Retinal pigment epithelial cell (primary cell): ENCODE measurements at regions not wholly inside any gene's neighbourhood (a gene's known extent, or its start where the extent isn't known, plus 50 kb on each side); places are given as distances from the start of the nearest gene placed in this dataset.

Experiments
- DNase-seq: peaks from one replicate; pipeline ENCODE4 v3.0.0-alpha.2; 2010; ENCODE audit warnings: low read depth
- H3K4me3 ChIP-seq: 2 replicates; pipeline ENCODE4 v1.5.1; 2011; ENCODE audit warnings: mild to moderate bottlenecking, low read length, control low read depth, moderate library complexity
- TF ChIP-seq, protein P1 (sequence below): conservative IDR thresholded peaks from 2 replicates; pipeline ENCODE4 v1.5.1; 2011; ENCODE audit warnings: low read depth, low read length, control low read depth, inconsistent platforms

DNA sequence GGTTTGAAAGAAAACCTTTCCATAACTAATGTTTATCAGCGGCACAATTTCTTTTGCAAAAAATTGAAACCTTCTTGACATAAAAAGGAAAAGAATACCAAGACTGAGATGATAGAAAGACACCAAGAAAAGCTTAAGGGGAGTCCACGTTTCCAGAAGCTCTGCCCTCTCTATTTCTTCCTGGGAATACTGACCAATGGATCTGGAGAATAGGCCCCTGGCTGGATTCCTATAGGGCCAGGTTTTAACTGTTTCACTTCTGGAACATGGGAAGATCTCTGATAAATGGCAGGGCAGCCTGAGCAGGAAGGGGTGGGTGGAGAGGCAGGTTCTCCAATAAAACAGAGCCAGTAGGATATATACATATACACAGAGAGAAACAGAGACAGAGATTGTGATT is 413.4 kb upstream of the JARID2 start:
- no peak for DNase-seq
- TF ChIP-seq, protein P1, sequence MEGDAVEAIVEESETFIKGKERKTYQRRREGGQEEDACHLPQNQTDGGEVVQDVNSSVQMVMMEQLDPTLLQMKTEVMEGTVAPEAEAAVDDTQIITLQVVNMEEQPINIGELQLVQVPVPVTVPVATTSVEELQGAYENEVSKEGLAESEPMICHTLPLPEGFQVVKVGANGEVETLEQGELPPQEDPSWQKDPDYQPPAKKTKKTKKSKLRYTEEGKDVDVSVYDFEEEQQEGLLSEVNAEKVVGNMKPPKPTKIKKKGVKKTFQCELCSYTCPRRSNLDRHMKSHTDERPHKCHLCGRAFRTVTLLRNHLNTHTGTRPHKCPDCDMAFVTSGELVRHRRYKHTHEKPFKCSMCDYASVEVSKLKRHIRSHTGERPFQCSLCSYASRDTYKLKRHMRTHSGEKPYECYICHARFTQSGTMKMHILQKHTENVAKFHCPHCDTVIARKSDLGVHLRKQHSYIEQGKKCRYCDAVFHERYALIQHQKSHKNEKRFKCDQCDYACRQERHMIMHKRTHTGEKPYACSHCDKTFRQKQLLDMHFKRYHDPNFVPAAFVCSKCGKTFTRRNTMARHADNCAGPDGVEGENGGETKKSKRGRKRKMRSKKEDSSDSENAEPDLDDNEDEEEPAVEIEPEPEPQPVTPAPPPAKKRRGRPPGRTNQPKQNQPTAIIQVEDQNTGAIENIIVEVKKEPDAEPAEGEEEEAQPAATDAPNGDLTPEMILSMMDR = no peak
- no peak overlapping the region for H3K4me3 ChIP-seq

DNA sequence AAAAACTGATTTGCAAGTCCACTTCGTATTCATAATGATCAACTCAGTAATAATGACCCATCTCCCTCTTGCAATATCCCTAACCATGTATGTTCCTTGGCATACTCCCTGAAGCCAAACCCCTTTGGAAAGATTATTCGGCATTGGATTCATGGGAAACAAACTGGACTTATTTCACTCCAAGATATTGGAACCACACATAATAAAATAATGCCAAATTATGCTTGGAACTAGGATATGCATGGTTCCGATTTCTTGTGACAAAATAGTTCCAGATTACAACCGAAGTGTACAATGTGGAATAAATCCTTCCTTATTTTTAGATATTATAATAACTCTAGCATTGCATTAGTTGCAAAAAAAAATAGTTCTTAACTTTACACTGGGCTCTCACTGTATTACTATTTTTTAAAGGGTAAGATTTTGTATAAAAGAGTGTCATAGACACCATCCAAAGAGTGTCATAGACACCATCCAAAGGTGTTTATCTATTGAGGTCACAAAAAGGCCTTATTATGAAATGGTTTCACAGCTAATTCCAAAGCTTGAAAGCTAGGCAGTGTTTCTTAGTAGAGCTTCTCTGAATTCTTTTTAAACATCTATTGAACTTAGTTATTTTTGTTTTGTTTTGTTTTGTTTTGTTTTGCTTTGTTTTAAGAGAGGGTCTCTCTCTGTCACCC is 410.9 kb upstream of the JARID2 start:
- no peak for DNase-seq
- TF ChIP-seq, protein P1 = no peak
- no peak overlapping the region for H3K4me3 ChIP-seq

DNA sequence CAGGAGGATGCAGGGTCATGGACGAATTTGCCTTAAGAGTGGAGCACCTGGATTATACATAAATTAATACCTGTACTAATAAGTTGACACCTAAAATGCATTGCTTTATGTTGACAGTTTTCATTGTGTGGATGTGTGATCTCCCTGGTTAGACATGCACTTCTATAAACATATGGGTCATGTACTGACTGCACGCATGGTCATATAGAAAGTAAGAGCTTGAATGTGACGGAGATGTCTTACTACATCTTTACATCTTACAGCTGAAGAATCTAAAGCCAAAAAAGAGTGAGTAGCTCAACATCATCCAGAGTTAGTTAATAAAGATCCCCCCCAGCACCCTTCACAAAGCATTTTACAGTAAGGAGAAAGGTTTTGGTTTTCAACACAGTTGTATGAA is 408.4 kb upstream of the JARID2 start:
- TF ChIP-seq, protein P1 = no peak
- no peak for DNase-seq
- no peak overlapping the region for H3K4me3 ChIP-seq

DNA sequence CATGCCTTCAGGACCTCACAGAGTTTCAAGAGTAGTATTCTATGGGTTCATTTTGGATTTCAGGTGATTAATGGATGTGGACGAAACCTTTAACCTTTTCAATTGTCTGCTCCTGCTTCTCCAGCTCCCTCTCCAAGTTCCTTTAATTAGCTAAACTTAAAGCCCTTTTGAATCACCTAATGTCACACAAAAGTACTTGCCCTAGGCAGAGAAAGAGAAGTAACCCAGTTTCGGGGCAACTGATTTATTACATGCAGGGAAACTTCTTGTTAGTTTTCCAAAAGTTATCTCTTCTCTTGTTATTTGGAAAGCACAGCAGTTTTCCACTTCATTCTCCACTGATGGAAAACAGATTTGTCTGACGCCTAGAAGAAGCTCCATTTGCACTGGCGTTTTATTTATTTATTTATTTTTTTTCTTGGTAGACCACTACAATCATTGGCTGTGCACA is 407.7 kb upstream of the JARID2 start:
- TF ChIP-seq, protein P1 = no peak
- H3K4me3 ChIP-seq = no peak overlapping the region
- no peak for DNase-seq

DNA sequence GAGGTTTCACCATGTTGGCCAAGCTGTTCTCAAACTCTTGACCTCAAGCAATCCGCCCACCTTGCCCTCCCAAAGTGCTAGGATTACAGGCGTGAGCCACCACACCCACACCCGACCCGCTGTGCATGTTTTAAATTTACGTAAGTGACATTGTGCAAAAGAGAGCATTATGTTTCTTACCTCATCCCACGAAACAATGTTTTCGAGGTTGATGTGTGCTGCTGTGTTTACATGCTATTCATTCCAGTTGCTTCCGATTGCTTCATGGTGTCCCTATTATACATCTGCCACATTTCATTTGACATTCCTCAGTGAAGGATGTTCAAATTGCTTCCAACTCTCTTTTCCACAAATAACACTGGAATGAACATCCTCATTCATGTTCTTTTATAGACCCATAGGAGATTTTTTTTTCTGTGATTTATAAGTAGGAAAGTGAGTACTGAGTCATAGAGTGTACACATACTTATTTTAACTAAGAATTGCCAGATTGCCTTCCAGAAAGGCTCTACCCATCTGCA is 403.9 kb upstream of the JARID2 start:
- no peak for DNase-seq
- no peak overlapping the region for H3K4me3 ChIP-seq
- TF ChIP-seq, protein P1 = no peak

DNA sequence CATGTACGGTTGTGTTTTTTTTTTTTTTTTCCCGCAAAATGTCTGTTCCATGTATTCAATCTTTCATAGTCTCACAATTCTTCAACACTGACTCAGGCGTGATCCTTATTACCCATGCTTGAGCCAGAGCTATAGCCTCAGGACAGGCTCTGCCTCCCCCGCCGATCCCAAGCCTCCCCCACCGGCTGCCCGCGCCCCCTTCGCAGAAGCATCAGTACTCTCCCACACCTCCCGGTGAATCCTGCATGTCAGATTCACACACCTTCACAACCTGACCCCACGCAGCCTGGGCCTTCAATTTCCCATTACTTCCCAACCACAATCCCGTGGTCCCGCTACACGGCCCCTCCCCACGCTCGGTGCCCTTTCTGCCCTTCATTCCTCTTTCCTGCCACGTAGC is 401.5 kb upstream of the JARID2 start:
- DNase-seq = no peak
- no peak overlapping the region for H3K4me3 ChIP-seq
- TF ChIP-seq, protein P1 = no peak

DNA sequence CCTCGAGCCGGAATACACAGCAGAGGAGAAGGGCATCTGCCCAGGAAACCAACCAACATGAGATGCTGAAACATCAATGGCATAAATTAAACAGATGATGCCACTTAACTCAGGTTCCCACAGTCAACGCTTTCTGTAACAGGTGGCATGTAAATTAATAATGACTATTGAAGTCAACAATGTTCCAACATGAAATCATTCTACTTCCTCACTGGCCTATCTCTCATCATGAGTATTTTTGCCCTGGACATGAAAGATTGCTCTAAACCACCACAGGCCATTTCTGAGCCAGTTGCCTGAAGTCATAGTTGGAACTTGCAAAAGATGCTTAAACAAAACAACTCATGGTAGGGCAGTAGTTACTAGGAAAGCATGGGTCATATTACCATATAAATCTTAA is 397.9 kb upstream of the JARID2 start:
- TF ChIP-seq, protein P1 = no peak
- no peak for DNase-seq

More for the DNA sequence above, 397.9 kb upstream of the JARID2 start:
- H3K4me3 ChIP-seq = no peak overlapping the region
